ENCODE measurements at regions not wholly inside any gene's neighbourhood (a gene's known extent, or its start where the extent isn't known, plus 50 kb on each side); places are given as distances from the start of the nearest gene placed in this dataset.

DNA sequence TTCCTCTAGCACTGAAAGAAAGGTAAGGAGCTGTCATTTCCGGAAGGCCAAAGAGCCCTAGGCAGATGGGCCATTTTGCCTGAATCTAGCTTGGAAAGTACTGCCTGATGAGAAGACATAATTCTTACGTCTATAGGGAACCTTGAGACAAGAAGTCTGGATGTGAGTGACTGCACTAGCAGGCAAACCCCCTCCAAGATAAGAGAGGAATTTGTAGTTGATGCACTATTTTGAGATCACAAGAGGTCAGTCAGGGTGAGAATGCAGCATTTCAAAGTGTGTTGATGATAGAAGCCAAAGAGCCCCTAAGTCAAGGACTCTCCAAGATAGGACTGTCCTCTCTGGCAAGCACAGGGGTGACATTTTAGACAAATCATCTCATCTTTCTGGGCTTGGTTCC is 99.2 kb downstream of the HES1 start:
- H3K4me3 ChIP-seq: no peak overlapping the region
- ATAC-seq (no peak), DNase-seq (no peak)
- 93 to 94% (median 94%) methylated on average over 2 of the region's 2 CpGs for WGBS, 3 donors
- H3K4me1 ChIP-seq: no peaks in the 10 kb centered on the region
- H3K9me3 ChIP-seq: no peaks in the 10 kb centered on the region
- peaks cover 0 to 4% (median 0%) of the 10 kb centered on the region in 3 donors for H3K27me3 ChIP-seq (ENCODE audit: insufficient read depth in 3 of 3, low read length in 2 of 3)
- H3K27ac ChIP-seq: no peak overlapping the region
- TF ChIP-seq, protein P1, sequence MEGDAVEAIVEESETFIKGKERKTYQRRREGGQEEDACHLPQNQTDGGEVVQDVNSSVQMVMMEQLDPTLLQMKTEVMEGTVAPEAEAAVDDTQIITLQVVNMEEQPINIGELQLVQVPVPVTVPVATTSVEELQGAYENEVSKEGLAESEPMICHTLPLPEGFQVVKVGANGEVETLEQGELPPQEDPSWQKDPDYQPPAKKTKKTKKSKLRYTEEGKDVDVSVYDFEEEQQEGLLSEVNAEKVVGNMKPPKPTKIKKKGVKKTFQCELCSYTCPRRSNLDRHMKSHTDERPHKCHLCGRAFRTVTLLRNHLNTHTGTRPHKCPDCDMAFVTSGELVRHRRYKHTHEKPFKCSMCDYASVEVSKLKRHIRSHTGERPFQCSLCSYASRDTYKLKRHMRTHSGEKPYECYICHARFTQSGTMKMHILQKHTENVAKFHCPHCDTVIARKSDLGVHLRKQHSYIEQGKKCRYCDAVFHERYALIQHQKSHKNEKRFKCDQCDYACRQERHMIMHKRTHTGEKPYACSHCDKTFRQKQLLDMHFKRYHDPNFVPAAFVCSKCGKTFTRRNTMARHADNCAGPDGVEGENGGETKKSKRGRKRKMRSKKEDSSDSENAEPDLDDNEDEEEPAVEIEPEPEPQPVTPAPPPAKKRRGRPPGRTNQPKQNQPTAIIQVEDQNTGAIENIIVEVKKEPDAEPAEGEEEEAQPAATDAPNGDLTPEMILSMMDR (IDR thresholded peaks at IDR 0.05): no peak
- intact Hi-C loops (cut with DNase I): loop anchor here in 1 of 2 donors (5.0 kb wide), 1 partner anchor 53 kb away; no protein-coding TSS in a partner anchor
- no peaks in the 10 kb centered on the region for H3K36me3 ChIP-seq (ENCODE audit: insufficient read depth in 1 of 2, low read depth in 1 of 2)

DNA sequence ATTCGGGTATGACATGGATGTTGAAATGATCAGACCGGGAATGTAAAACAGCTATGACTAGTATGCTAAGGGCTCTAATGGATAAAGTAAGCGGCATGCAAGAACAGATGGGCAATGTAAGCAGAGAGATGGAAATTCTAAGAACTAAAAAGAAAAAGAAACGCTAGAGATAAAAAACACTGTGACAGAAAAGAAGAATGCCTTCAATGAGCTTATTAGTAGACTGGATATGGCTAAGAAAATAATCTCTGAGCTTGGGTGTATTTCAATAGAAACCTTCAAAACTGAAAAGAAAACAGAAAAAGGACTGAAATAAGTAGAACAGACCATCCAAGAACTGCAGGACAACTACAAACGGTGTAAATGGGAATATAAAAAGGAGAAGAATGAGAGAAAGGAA is 101.2 kb downstream of the HES1 start:
- no peaks in the 10 kb centered on the region for H3K36me3 ChIP-seq (ENCODE audit: insufficient read depth in 1 of 2, low read depth in 1 of 2)
- H3K4me1 ChIP-seq: no peaks in the 10 kb centered on the region
- no peak overlapping the region for H3K4me3 ChIP-seq
- 88 to 91% (median 89%) methylated on average over 5 of the region's 5 CpGs for WGBS, 3 donors
- TF ChIP-seq, protein P1 (IDR thresholded peaks at IDR 0.05): no peak
- peaks cover 0 to 4% (median 0%) of the 10 kb centered on the region in 3 donors for H3K27me3 ChIP-seq (ENCODE audit: insufficient read depth in 3 of 3, low read length in 2 of 3)
- H3K9me3 ChIP-seq: no peaks in the 10 kb centered on the region
- no peak overlapping the region for H3K27ac ChIP-seq
- ATAC-seq (no peak), DNase-seq (no peak)
- intact Hi-C loops (cut with DNase I): loop anchor here in 1 of 2 donors (5.0 kb wide), 1 partner anchor 55 kb away; no protein-coding TSS in a partner anchor

DNA sequence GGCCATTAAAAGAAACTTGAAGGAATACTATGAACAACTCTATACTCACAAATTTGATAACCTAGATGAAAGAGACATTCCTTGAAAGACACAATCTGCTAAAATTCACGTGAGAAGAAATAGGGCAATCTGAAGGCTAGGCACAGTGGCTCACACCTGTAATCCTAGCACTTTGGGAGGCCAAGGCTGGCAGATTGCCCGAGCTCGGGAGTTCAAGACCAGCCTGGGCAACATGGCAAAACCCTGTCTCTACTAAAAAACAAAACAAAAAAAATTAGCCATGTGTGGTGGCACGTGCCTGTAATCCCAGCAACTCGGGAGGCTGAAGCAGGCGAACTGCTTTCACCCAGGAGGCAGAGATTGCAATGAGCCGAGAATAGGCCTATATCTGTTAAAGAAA is 104.8 kb downstream of the HES1 start:
- 85 to 89% (median 88%) methylated on average over 7 of the region's 7 CpGs for WGBS, 3 donors
- Histone ChIP-seq H3K27ac (no peak overlapping the region), H3K4me3 (no peak overlapping the region), H3K9me3 (no peaks in the 10 kb centered on the region), H3K4me1 (no peaks in the 10 kb centered on the region), H3K36me3 (ENCODE audit: insufficient read depth in 1 of 2, low read depth in 1 of 2) (no peaks in the 10 kb centered on the region), H3K27me3 (ENCODE audit: insufficient read depth in 3 of 3, low read length in 2 of 3) (peaks cover 0 to 4% (median under 1%) of the 10 kb centered on the region in 3 donors)
- TF ChIP-seq, protein P1 (IDR thresholded peaks at IDR 0.05): no peak
- intact Hi-C loops (cut with DNase I): no loop called here
- ATAC-seq (no peak), DNase-seq (no peak)

DNA sequence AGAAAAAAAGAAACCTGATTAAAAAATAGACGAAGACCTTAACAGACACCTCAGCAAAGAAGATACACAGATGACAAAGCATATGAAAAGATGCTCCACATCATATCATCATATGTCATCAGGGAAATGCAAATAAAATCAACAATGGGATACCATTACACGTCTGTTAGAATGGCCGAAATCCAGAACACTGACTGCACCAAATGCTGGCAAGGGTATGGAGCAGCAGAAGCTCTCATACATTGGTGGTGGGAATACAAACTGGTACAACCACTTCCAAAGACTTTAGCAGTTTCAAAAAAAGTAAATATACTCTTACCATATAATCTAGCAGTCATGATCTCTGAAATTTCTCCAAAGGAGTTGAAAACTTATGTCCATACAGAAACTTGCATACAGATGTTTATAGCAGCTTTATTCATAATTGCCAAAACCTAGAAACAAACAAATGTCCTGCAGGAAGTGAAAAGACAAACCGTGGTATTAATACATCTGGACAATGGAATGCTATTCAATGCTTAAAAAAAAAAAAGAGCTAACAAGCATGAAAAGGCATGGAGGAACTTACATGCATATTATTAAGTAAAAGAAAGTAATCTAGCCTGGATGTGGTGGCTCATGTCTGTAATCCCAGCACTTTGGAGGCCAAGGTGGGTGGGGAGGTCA is 107.4 kb downstream of the HES1 start:
- Histone ChIP-seq H3K36me3 (ENCODE audit: insufficient read depth in 1 of 2, low read depth in 1 of 2) (no peaks in the 10 kb centered on the region), H3K4me3 (no peak overlapping the region), H3K9me3 (no peaks in the 10 kb centered on the region), H3K27me3 (ENCODE audit: insufficient read depth in 3 of 3, low read length in 2 of 3) (peaks cover 0 to 3% (median 0%) of the 10 kb centered on the region in 3 donors), H3K4me1 (no peaks in the 10 kb centered on the region), H3K27ac (no peak overlapping the region)
- no peak for ATAC-seq
- no peak for DNase-seq
- TF ChIP-seq, protein P1 (IDR thresholded peaks at IDR 0.05): no peak
- 53 to 67% (median 63%) methylated on average over 4 of the region's 4 CpGs for WGBS, 3 donors
- intact Hi-C loops (cut with DNase I): no loop called here

DNA sequence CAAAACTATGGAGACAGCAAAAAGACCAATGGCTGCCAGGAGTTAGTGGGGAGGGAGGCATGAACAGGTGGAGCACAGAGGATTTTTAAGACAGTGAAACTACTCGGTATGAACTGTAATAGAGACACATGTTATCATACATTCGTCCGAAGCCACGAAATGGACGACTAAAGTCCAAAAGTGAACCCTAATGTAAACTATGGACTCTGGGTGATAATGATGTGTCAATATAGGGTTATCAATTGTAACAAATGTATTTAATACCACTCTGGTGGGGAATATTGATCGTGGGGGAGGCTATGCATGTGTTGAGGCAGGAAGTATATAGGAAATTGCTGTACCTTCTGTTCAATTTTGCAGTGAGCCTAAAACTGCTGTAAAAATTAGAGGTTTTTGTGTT is 107.0 kb downstream of the CPN2 start:
- WGBS, 3 donors: 69 to 81% (median 73%) methylated on average over 6 of the region's 6 CpGs
- TF ChIP-seq, protein P1 (IDR thresholded peaks at IDR 0.05): no peak
- no peaks in the 10 kb centered on the region for H3K36me3 ChIP-seq (ENCODE audit: insufficient read depth in 1 of 2, low read depth in 1 of 2)
- DNase-seq (no peak), ATAC-seq (no peak)
- H3K9me3 ChIP-seq: no peaks in the 10 kb centered on the region
- H3K4me3 ChIP-seq: no peak overlapping the region
- peaks cover 0 to 3% (median 0%) of the 10 kb centered on the region in 3 donors for H3K27me3 ChIP-seq (ENCODE audit: insufficient read depth in 3 of 3, low read length in 2 of 3)
- no peaks in the 10 kb centered on the region for H3K4me1 ChIP-seq
- no peak overlapping the region for H3K27ac ChIP-seq
- intact Hi-C loops (cut with DNase I): no loop called here
